Breast epithelium (tissue), 3 donors: ENCODE measurements at regions not wholly inside any gene's neighbourhood (a gene's known extent, or its start where the extent isn't known, plus 50 kb on each side); places are given as distances from the start of the nearest gene placed in this dataset.

ENCODE experiments used
- CTCF ChIP-seq, 3 donors: fragments of 450-650 bp; IDR thresholded peaks; one replicate each; pipeline ENCODE4 v1.5.1; 2016 to 2017; ENCODE audit warnings: antibody characterized with exemption in 3 of 3, mild to moderate bottlenecking in 3 of 3, moderate library complexity in 3 of 3
- POLR2A ChIP-seq: fragments of 450-650 bp; IDR thresholded peaks from one replicate; pipeline ENCODE4 v1.6.1; 2016; ENCODE audit warnings: antibody characterized with exemption, mild to moderate bottlenecking, moderate library complexity
- POLR2AphosphoS5 ChIP-seq, 3 donors: sonication (generic); formaldehyde crosslinking; IDR thresholded peaks; one replicate each; pipeline ENCODE4 v1.6.1; 2017; ENCODE audit warnings: antibody characterized with exemption in 3 of 3

DNA sequence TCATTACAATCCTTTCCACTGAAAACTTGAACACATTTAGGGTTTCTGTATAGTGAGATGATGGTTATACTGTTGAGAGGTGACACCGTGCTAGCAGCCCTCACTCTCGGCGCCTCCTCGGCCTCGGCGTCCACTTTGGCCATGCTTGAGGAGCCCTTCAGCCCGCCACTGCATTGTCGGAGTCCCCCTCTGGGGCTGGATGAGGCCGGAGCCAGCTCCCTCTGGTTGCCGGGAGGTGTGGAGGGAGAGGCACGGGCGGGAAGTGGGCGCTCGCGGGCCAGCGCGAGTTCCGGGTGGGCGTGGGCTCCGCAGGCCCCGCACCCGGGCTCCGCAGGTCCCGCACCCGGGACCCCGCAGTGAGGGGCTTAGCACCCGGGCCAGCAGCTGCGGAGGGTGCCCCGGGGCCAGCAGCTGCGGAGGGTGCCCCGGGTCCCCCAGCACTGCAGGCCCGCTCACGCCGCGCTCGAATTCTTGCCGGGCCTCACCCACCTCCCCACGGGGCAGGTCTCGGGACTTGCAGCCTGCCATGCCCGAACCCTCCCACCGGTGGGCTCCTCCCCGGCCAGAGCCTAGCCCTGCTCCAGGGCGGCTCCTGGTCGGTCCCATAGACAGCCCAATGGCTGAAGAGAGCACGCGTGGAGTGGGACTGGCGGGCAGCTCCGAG is 145.9 kb upstream of the ZNF608 start:
- no peak for TF ChIP-seq POLR2AphosphoS5 (IDR thresholded peaks at IDR 0.05)
- no peak for TF ChIP-seq CTCF (IDR thresholded peaks at IDR 0.05)
- no peak for TF ChIP-seq POLR2A
